Spleen (tissue), 11 donors: ENCODE measurements at regions not wholly inside any gene's neighbourhood (a gene's known extent, or its start where the extent isn't known, plus 50 kb on each side); places are given as distances from the start of the nearest gene placed in this dataset.
"Not testable (repeated sequence)": the region's sequence is repeated elsewhere in the genome, so short reads cannot be mapped to it uniquely, and the experiment has no call there.

Experiments used
- DNase-seq: peaks from one replicate; pipeline ENCODE4 v3.0.0-alpha.2; 2020
- H3K27ac ChIP-seq, 8 donors: fragments of 200-600 bp; sonication (generic) in 7 of 8; 1 replicate in 4 of 8; 2 replicates in 4 of 8; pipeline versions ENCODE4 v1.5.0 to v1.8.0; 2016 to 2021; ENCODE audit warnings: inconsistent platforms in 4 of 8, mild to moderate bottlenecking in 4 of 8, moderate library complexity in 1 of 8
- H3K27me3 ChIP-seq, 7 donors: fragments of 200-600 bp; sonication (generic) in 6 of 7; replicated peaks in 1 of 7; 1 replicate in 4 of 7; 2 replicates in 3 of 7; pipeline versions ENCODE4 v1.5.0 to v1.8.0; 2016 to 2021; ENCODE audit warnings: inconsistent platforms in 3 of 7, mild to moderate bottlenecking in 1 of 7
- H3K36me3 ChIP-seq, 6 donors: fragments of 200-600 bp; sonication (generic) in 5 of 6; 1 replicate in 4 of 6; 2 replicates in 2 of 6; pipeline versions ENCODE4 v1.5.0 to v1.8.0; 2016 to 2021; ENCODE audit warnings: inconsistent platforms in 2 of 6
- H3K4me1 ChIP-seq, 6 donors: fragments of 200-600 bp; sonication (generic) in 5 of 6; 1 replicate in 3 of 6; 2 replicates in 3 of 6; pipeline versions ENCODE4 v1.5.0 to v1.8.0; 2016 to 2021; ENCODE audit warnings: inconsistent platforms in 3 of 6
- H3K4me3 ChIP-seq, 8 donors: fragments of 200-600 bp; sonication (generic) in 7 of 8; 1 replicate in 4 of 8; 2 replicates in 4 of 8; pipeline versions ENCODE4 v1.5.0 to v1.8.0; 2016 to 2021; ENCODE audit warnings: inconsistent platforms in 4 of 8, mild to moderate bottlenecking in 4 of 8, moderate library complexity in 2 of 8
- H3K9me3 ChIP-seq, 8 donors: fragments of 200-600 bp; sonication (generic) in 7 of 8; 1 replicate in 4 of 8; 2 replicates in 4 of 8; pipeline versions ENCODE4 v1.5.0 to v1.8.0; 2016 to 2021; ENCODE audit warnings: inconsistent platforms in 4 of 8
- CTCF ChIP-seq, 11 experiments: fragments of 200-600 bp in 7 of 11; fragments of 450-650 bp in 4 of 11; sonication (generic) in 4 of 11; IDR thresholded peaks in 8 of 11; conservative IDR thresholded peaks in 3 of 11; 1 replicate in 7 of 11; 2 replicates in 4 of 11; pipeline versions ENCODE4 v1.4.0 to v1.8.0; 2016 to 2021; ENCODE audit warnings: antibody characterized with exemption in 11 of 11, inconsistent platforms in 4 of 11, mild to moderate bottlenecking in 1 of 11
- POLR2A ChIP-seq, 3 donors: fragments of 450-650 bp; IDR thresholded peaks; one replicate each; pipeline ENCODE4 v1.5.1; 2017; ENCODE audit warnings: antibody characterized with exemption in 3 of 3, mild to moderate bottlenecking in 1 of 3
- POLR2AphosphoS5 ChIP-seq, 3 donors: sonication (generic); formaldehyde crosslinking; IDR thresholded peaks; one replicate each; pipeline ENCODE4 v1.5.1; 2017; ENCODE audit warnings: antibody characterized with exemption in 3 of 3
- WGBS, 5 donors: extraction: QIAGEN DNeasy Blood & Tissue Kit in 3 of 5; methylation state at CpG; one replicate each; pipeline versions ENCODE4 v1.1.5 to v1.1.7; 2013 to 2018; 5-methylcytosine and 5-hydroxymethylcytosine counted together
- intact Hi-C: fragments of 100-400 bp; cut with DNase I; formaldehyde crosslinking; loops from one replicate; pipeline ENCODE4 v1.15.0; 2023; ENCODE audit warnings: low total_unique reads
- donor health status: healthy with polysubstance abuse.
- donor health status: DM: no; HTN: no; CAD: no; lungs with moderate emphysema.
- donor health status: DM: no; HTN: no; CAD: no.
- donor health status: Bipolar disorder and iron deficiency.
- donor health status: healthy.
- donor health status: DM: no; HTN: no; CAD: no.
- donor health status: DM: yes; HTN: yes; CAD: no.

- no peaks in the 10 kb centered on the region for H3K27me3 ChIP-seq
- H3K27ac ChIP-seq: no peak overlapping the region
- intact Hi-C loops: no loop called here
- no peak overlapping the region for H3K4me3 ChIP-seq
- no peaks in the 10 kb centered on the region for H3K36me3 ChIP-seq
- peaks cover 0 to 23% (median 6%) of the 10 kb centered on the region in 6 donors for H3K4me1 ChIP-seq
- no peak for TF ChIP-seq POLR2AphosphoS5 (IDR thresholded peaks at IDR 0.05)
- TF ChIP-seq CTCF (IDR thresholded peaks at IDR 0.05 in 8 of 11, conservative IDR thresholded peaks at IDR 0.05 in 3 of 11): peak in 1 of 11 experiments; percentile 5
- TF ChIP-seq POLR2A (IDR thresholded peaks at IDR 0.05): no peak
- 59 to 72% (median 64%) methylated on average over 4 of the region's 4 CpGs for WGBS, 5 donors
- peaks cover 0 to 22% (median 10%) of the 10 kb centered on the region in 8 donors for H3K9me3 ChIP-seq
- DNase-seq: no peak
Measured at GRCh38 chr4:146049802-146050201, 111.2 kb upstream of the ZNF827 start.

GRCh38 chr4:146047768-146048167 lies 109.1 kb upstream of the ZNF827 start:
- DNase-seq, intact Hi-C loops, H3K27ac ChIP-seq, H3K4me3 ChIP-seq, H3K36me3 ChIP-seq, H3K27me3 ChIP-seq: not testable (repeated sequence)
- Histone ChIP-seq H3K4me1 (peaks cover 0 to 23% (median 6%) of the 10 kb centered on the region in 6 donors), H3K9me3 (peaks cover 0 to 30% (median 17%) of the 10 kb centered on the region in 8 donors)
- 78 to 87% (median 80%) methylated on average over 8 of the region's 8 CpGs for WGBS, 5 donors

- DNase-seq: no peak
- H3K36me3 ChIP-seq: no peaks in the 10 kb centered on the region
- H3K4me3 ChIP-seq: no peak overlapping the region
- no peaks in the 10 kb centered on the region for H3K4me1 ChIP-seq
- intact Hi-C loops: no loop called here
- no peaks in the 10 kb centered on the region for H3K27me3 ChIP-seq
- no peak for TF ChIP-seq POLR2AphosphoS5 (IDR thresholded peaks at IDR 0.05)
- TF ChIP-seq CTCF (IDR thresholded peaks at IDR 0.05 in 8 of 11, conservative IDR thresholded peaks at IDR 0.05 in 3 of 11): no peak
- no peak for TF ChIP-seq POLR2A (IDR thresholded peaks at IDR 0.05)
- peaks cover 0 to 11% (median 2%) of the 10 kb centered on the region in 8 donors for H3K9me3 ChIP-seq
- no peak overlapping the region for H3K27ac ChIP-seq
- WGBS, 5 donors: 62 to 74% (median 69%) methylated on average over 3 of the region's 3 CpGs
Measured at GRCh38 chr4:146041139-146042004, 102.7 kb upstream of the ZNF827 start.

- H3K4me3 ChIP-seq: no peak overlapping the region
- H3K27ac ChIP-seq: no peak overlapping the region
- WGBS, 5 donors: 54 to 72% (median 58%) methylated on average over 1 of the region's 1 CpG
- no peaks in the 10 kb centered on the region for H3K36me3 ChIP-seq
- H3K4me1 ChIP-seq: no peaks in the 10 kb centered on the region
- TF ChIP-seq CTCF (IDR thresholded peaks at IDR 0.05 in 8 of 11, conservative IDR thresholded peaks at IDR 0.05 in 3 of 11) (no peak), POLR2AphosphoS5 (IDR thresholded peaks at IDR 0.05) (no peak), POLR2A (IDR thresholded peaks at IDR 0.05) (no peak)
- intact Hi-C loops: no loop called here
- no peak for DNase-seq
- H3K27me3 ChIP-seq: no peaks in the 10 kb centered on the region
- peaks cover 0 to 11% (median 2%) of the 10 kb centered on the region in 8 donors for H3K9me3 ChIP-seq
Measured at GRCh38 chr4:146040623-146041022, 102.0 kb upstream of the ZNF827 start.
